ENCODE measurements at regions not wholly inside any gene's neighbourhood (a gene's known extent, or its start where the extent isn't known, plus 50 kb on each side); places are given as distances from the start of the nearest gene placed in this dataset.

- Histone ChIP-seq H3K4me3 (replicated peaks in 1 of 3; ENCODE audit: insufficient read depth in 1 of 3, low read depth in 1 of 3, low read length in 3 of 3) (no peak overlapping the region), H3K9me3 (replicated peaks; ENCODE audit: control insufficient read depth, insufficient read depth, low read length) (peaks cover 6% of the 10 kb centered on the region), H3K79me2 (ENCODE audit: control insufficient read depth, insufficient read depth, low read length) (no peaks in the 10 kb centered on the region), H3K9me1 (replicated peaks; ENCODE audit: control insufficient read depth, extremely low read depth, insufficient read depth, low read length) (no peaks in the 10 kb centered on the region), H3K36me3 (ENCODE audit: control insufficient read depth in 2 of 2, extremely low read depth in 1 of 2, insufficient read depth in 2 of 2, low read length in 2 of 2) (no peaks in the 10 kb centered on the region), H3K27ac (ENCODE audit: insufficient read depth, low read depth, low read length) (no peak overlapping the region), H3K27me3 (ENCODE audit: control insufficient read depth in 2 of 2, insufficient read depth in 2 of 2, low read length in 2 of 2) (no peaks in the 10 kb centered on the region), H3K9ac (replicated peaks; ENCODE audit: extremely low read depth, insufficient read depth, low read length) (no peak overlapping the region), H4K20me1 (replicated peaks; ENCODE audit: control insufficient read depth, extremely low read depth, insufficient read depth, low read length) (no peaks in the 10 kb centered on the region), H3K4me2 (ENCODE audit: insufficient read depth, low read length) (no peak overlapping the region), H3K4me1 (ENCODE audit: control insufficient read depth, extremely low read depth, insufficient read depth, low read length) (no peaks in the 10 kb centered on the region), H2AFZ (ENCODE audit: low read depth, low read length) (no peak overlapping the region)
- dilution Hi-C loops (cut with MboI; ENCODE audit: extremely low pct_ligation_motif_present, low sequenced_read_pairs) (no loop called here), intact Hi-C loops (cut with micrococcal nuclease) (no loop called here)
- TF ChIP-seq EZH2 (IDR thresholded peaks at IDR 0.05; ENCODE audit: borderline replicate concordance, low read depth, low read length, severe bottlenecking) = no peak
- no peak for TF ChIP-seq POLR2AphosphoS5 (IDR thresholded peaks at IDR 0.05; ENCODE audit: insufficient read depth, low read depth, low read length)
- no peak for TF ChIP-seq CTCF (IDR thresholded peaks at IDR 0.05; ENCODE audit: extremely low read depth in 1 of 2, insufficient read depth in 1 of 2, low read depth in 1 of 2, low read length in 2 of 2)
- no peak for TF ChIP-seq JUN (IDR thresholded peaks at IDR 0.05; ENCODE audit: borderline replicate concordance, insufficient read depth, insufficient read length, low read depth)
- TF ChIP-seq POLR2A (IDR thresholded peaks at IDR 0.05; ENCODE audit: low read depth, low read length) = no peak
- TF ChIP-seq MYC (IDR thresholded peaks at IDR 0.05; ENCODE audit: low read depth, low read length) = no peak
- no peak for TF ChIP-seq FOS (IDR thresholded peaks at IDR 0.05; ENCODE audit: borderline replicate concordance, insufficient read depth, low read length)
- no peak for TF ChIP-seq MAX (IDR thresholded peaks at IDR 0.05; ENCODE audit: insufficient read depth, insufficient read length)
- TF ChIP-seq GATA2 (IDR thresholded peaks at IDR 0.05; ENCODE audit: insufficient read depth, insufficient read length, low read depth, low read length) = no peak
- POLR2A ChIA-PET = no interaction called here
- DNase-seq (ENCODE audit: low read depth, low spot score) (no peak), FAIRE-seq (no peak)
- BruUV-seq (replicated peaks) = no TSS peak
- CTCF ChIA-PET = no interaction called here
Measured at GRCh38 chr5:45765561-45765960, 69.4 kb upstream of the HCN1 start.

All from endothelial cell of umbilical vein (primary cell).